IMR-90 (cell line): ENCODE measurements at regions not wholly inside any gene's neighbourhood (a gene's known extent, or its start where the extent isn't known, plus 50 kb on each side); places are given as distances from the start of the nearest gene placed in this dataset.

Experiments
- ATAC-seq: fragments of 200-7000 bp; cut with Tn5 transposase; 2 replicates; pipeline ENCODE4 v1.9.1; 2020; ENCODE audit warnings: low read depth, mild to moderate bottlenecking, moderate library complexity
- BruUV-seq: library from RNA; stranded (reverse); fragments of 400-500 nt; replicated peaks from 2 replicates; lab custom pipeline; 2021; lab: Mats Ljungman, UMichigan
- CTCF ChIA-PET: fragments of 300-600 bp; formaldehyde crosslinking; extraction: SDS; loops from one replicate; lab custom pipeline; 2021; ENCODE audit warnings: antibody characterized with exemption; lab: Yijun Ruan, JAX
- POLR2A ChIA-PET: fragments of 300-600 bp; sonication (Branson Sonifier 250); formaldehyde crosslinking; loops from one replicate; lab custom pipeline; 2022; ENCODE audit warnings: antibody characterized with exemption; ENCODE audit not compliant: unreplicated experiment; lab: Charles Lee
- DNase-seq: peaks from one replicate; pipeline ENCODE4 v3.0.0; 2013
- H2AFZ ChIP-seq: replicated peaks from 2 replicates; pipeline ENCODE3; 2013; ENCODE audit warnings: low read length, mild to moderate bottlenecking; ENCODE audit not compliant: poor library complexity
- H2AK5ac ChIP-seq: 2 replicates; pipeline ENCODE4 v1.6.1; 2013; ENCODE audit warnings: low read depth, low read length, inconsistent platforms
- H2AK9ac ChIP-seq: replicated peaks from 2 replicates; pipeline ENCODE3; 2013; ENCODE audit warnings: mild to moderate bottlenecking, low read depth, low read length, moderate library complexity; ENCODE audit not compliant: poor library complexity
- H2BK120ac ChIP-seq: 2 replicates; pipeline ENCODE4 v1.6.1; 2013; ENCODE audit warnings: low read depth, low read length, inconsistent platforms
- H2BK15ac ChIP-seq: 3 replicates; pipeline ENCODE4 v1.6.1; 2013; ENCODE audit warnings: low read depth, low read length, inconsistent platforms
- H2BK20ac ChIP-seq: 2 replicates; pipeline ENCODE4 v1.6.1; 2013; ENCODE audit warnings: low read depth, mild to moderate bottlenecking, inconsistent platforms, low read length, moderate library complexity
- H2BK5ac ChIP-seq: 2 replicates; pipeline ENCODE4 v1.6.1; 2013; ENCODE audit warnings: mild to moderate bottlenecking, low read depth, low read length, inconsistent platforms; ENCODE audit not compliant: poor library complexity, severe bottlenecking
- H3K14ac ChIP-seq: replicated peaks from 2 replicates; pipeline ENCODE4 v1.6.1; 2013; ENCODE audit warnings: low read depth, low read length, inconsistent platforms
- H3K18ac ChIP-seq: 2 replicates; pipeline ENCODE4 v1.6.1; 2013; ENCODE audit warnings: low read depth, low read length, control low read depth
- H3K23ac ChIP-seq: 2 replicates; pipeline ENCODE4 v1.6.1; 2013; ENCODE audit warnings: low read depth, low read length, inconsistent platforms
- H3K27ac ChIP-seq: 2 replicates; pipeline ENCODE4 v1.5.1; 2013; ENCODE audit warnings: mild to moderate bottlenecking, control low read depth, low read length; ENCODE audit not compliant: insufficient read depth
- H3K27me3 ChIP-seq: 2 replicates; pipeline ENCODE4 v1.6.1; 2013; ENCODE audit warnings: low read length; ENCODE audit not compliant: control insufficient read depth, insufficient read depth
- H3K36me3 ChIP-seq: 2 replicates; pipeline ENCODE4 v1.6.1; 2013; ENCODE audit warnings: low read length, mixed read lengths; ENCODE audit not compliant: control insufficient read depth, insufficient read depth
- H3K4ac ChIP-seq: 2 replicates; pipeline ENCODE4 v1.6.1; 2013; ENCODE audit warnings: low read depth, low read length, inconsistent platforms
- H3K4me1 ChIP-seq: 2 replicates; pipeline ENCODE4 v1.6.1; 2013; ENCODE audit warnings: low read length, mixed read lengths; ENCODE audit not compliant: control insufficient read depth, insufficient read depth
- H3K4me2 ChIP-seq: 2 replicates; pipeline ENCODE4 v1.6.1; 2013; ENCODE audit warnings: low read depth, mild to moderate bottlenecking, control low read depth, low read length, moderate library complexity
- H3K4me3 ChIP-seq: 2 replicates; pipeline ENCODE4 v1.5.1; 2013; ENCODE audit warnings: low read depth, mild to moderate bottlenecking, control low read depth, low read length, moderate library complexity; ENCODE audit not compliant: insufficient read depth
- H3K56ac ChIP-seq: 2 replicates; pipeline ENCODE4 v1.6.1; 2013; ENCODE audit warnings: low read length, inconsistent platforms; ENCODE audit not compliant: insufficient read depth; ENCODE audit errors: extremely low read depth
- H3K79me1 ChIP-seq, 2 experiments: 2 replicates each; pipeline ENCODE4 v1.6.1; 2013; ENCODE audit warnings: low read length in 2 of 2, inconsistent platforms in 1 of 2, low read depth in 1 of 2
- H3K9ac ChIP-seq: 2 replicates; pipeline ENCODE4 v1.6.1; 2013; ENCODE audit warnings: low read depth, low read length, control low read depth
- H3K9me1 ChIP-seq: 2 replicates; pipeline ENCODE4 v1.6.1; 2013; ENCODE audit warnings: low read length, inconsistent platforms; ENCODE audit not compliant: insufficient read depth
- H3K9me3 ChIP-seq: 2 replicates; pipeline ENCODE4 v1.6.1; 2013; ENCODE audit warnings: low read length; ENCODE audit not compliant: control insufficient read depth, insufficient read depth
- H4K20me1 ChIP-seq: 2 replicates; pipeline ENCODE4 v1.6.1; 2013; ENCODE audit warnings: low read length, inconsistent platforms; ENCODE audit not compliant: insufficient read depth
- H4K5ac ChIP-seq: 2 replicates; pipeline ENCODE4 v1.6.1; 2013; ENCODE audit warnings: mild to moderate bottlenecking, low read depth, low read length, control low read depth
- H4K8ac ChIP-seq, 2 experiments: 2 replicates each; pipeline ENCODE4 v1.6.1; 2013; ENCODE audit warnings: low read depth in 2 of 2, low read length in 2 of 2, control low read depth in 1 of 2, inconsistent platforms in 1 of 2
- H4K91ac ChIP-seq: 2 replicates; pipeline ENCODE4 v1.6.1; 2013; ENCODE audit warnings: low read depth, low read length, inconsistent platforms; ENCODE audit not compliant: insufficient read depth
- BHLHE40 ChIP-seq: fragments of 150-350 bp; IDR thresholded peaks from 2 replicates; pipeline ENCODE4 v1.6.1; 2016; ENCODE audit warnings: mild to moderate bottlenecking, low read depth, low read length
- CEBPB ChIP-seq: IDR thresholded peaks from 2 replicates; pipeline ENCODE4 v1.6.1; 2012; ENCODE audit warnings: low read depth, low read length, improper control_type of control experiment
- ELK1 ChIP-seq: fragments of 150-350 bp; IDR thresholded peaks from 2 replicates; pipeline ENCODE4 v1.6.1; 2016; ENCODE audit warnings: low read depth, mild to moderate bottlenecking, low read length, moderate library complexity, borderline replicate concordance
- FOS ChIP-seq: fragments of 150-350 bp; IDR thresholded peaks from 2 replicates; pipeline ENCODE4 v1.6.1; 2016; ENCODE audit warnings: low read depth, low read length
- MAFK ChIP-seq: IDR thresholded peaks from 2 replicates; pipeline ENCODE4 v1.6.1; 2012; ENCODE audit warnings: low read depth, low read length, improper control_type of control experiment
- MXI1 ChIP-seq: IDR thresholded peaks from 2 replicates; pipeline ENCODE4 v1.6.1; 2012; ENCODE audit warnings: low read depth, mild to moderate bottlenecking, low read length, moderate library complexity, borderline replicate concordance
- POLR2A ChIP-seq: IDR thresholded peaks from 2 replicates; pipeline ENCODE4 v1.6.1; 2012; ENCODE audit warnings: mild to moderate bottlenecking, low read depth, low read length
- RFX5 ChIP-seq: IDR thresholded peaks from 2 replicates; pipeline ENCODE4 v1.8.0; 2012; ENCODE audit warnings: low read depth, mild to moderate bottlenecking, low read length, moderate library complexity
- SMC3 ChIP-seq: fragments of 150-350 bp; IDR thresholded peaks from 2 replicates; pipeline ENCODE4 v1.6.1; 2016; ENCODE audit warnings: low read depth, mild to moderate bottlenecking, antibody characterized with exemption, low read length, moderate library complexity
- USF2 ChIP-seq: fragments of 150-350 bp; IDR thresholded peaks from 2 replicates; pipeline ENCODE4 v1.6.1; 2017; ENCODE audit warnings: mild to moderate bottlenecking, antibody characterized with exemption, low read length, low read depth
- WGBS, 2 experiments: methylation state at CpG; one replicate each; pipeline versions ENCODE4 v1.1.5 to v1.1.7; 2013; ENCODE audit warnings: missing lambda C conversion rate in 2 of 2; ENCODE audit not compliant: insufficient read length in 1 of 2; ENCODE audit errors: extremely low coverage in 2 of 2; 5-methylcytosine and 5-hydroxymethylcytosine counted together
- dilution Hi-C: fragments of 300-500 bp; cut with HindIII; formaldehyde crosslinking; loops from one replicate; pipeline ENCODE4 v1.14.3; 2018; ENCODE audit warnings: low sequenced_read_pairs; ENCODE audit not compliant: unreplicated experiment
- in situ Hi-C: fragments of 300-500 bp; cut with MboI; formaldehyde crosslinking; loops from 3 replicates; pipeline ENCODE4 v1.14.3; 2019; ENCODE audit warnings: low sequenced_read_pairs, inconsistent platforms, mixed read lengths
- intact Hi-C: fragments of 100-400 bp; cut with micrococcal nuclease; formaldehyde crosslinking; loops from 2 replicates; pipeline ENCODE4 v1.10.0; 2022

DNA sequence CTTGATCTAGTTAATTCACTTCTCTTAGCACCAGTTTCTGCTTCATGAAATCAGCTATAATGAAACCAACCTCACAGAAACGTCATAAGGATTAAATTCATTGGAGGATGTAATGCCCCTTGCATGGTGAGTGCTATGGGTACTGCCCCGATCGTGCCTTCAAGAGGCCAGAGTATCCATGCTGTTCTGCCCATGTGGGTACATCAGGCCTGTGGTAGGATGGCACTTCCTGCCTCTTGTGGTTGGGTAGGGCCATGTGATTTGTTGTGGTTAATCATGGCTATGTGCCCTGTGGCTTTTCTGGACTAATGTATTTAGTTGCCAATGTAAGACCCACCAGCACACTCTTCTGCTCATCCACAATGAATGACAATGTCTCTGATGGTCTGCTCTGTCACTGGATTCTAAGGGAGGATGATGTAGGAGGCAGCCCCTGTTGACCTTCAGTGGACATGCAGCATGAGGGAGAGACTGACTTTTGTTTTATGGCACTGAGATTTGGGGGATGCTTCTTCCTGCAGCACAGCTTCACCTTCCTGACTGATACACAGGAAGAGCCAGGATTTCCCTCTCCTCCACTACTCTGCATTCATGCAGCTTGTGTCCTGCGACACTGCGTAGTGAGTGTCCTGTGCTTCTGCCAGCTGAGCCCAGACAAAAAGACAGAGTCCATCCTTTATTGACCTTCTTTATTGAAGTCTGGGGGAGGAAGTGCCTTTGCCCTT lies 66.2 kb downstream of the DHCR7 start:
- Histone ChIP-seq H2BK20ac (no peak overlapping the region), H3K27me3 (peaks cover 21% of the 10 kb centered on the region), H3K79me1 (no peaks in the 10 kb centered on the region), H3K4me3 (no peak overlapping the region), H3K18ac (no peak overlapping the region), H3K27ac (no peak overlapping the region), H3K56ac (no peak overlapping the region), H2BK5ac (no peak overlapping the region), H3K14ac (no peak overlapping the region), H3K36me3 (no peaks in the 10 kb centered on the region), H2BK120ac (no peak overlapping the region), H4K20me1 (no peaks in the 10 kb centered on the region), H4K8ac (no peak overlapping the region), H4K91ac (no peak overlapping the region), H3K4ac (no peak overlapping the region), H3K9me1 (no peaks in the 10 kb centered on the region), H3K4me1 (no peaks in the 10 kb centered on the region), H2AK5ac (no peak overlapping the region), H2AFZ (no peak overlapping the region), H3K4me2 (no peak overlapping the region), H3K23ac (no peak overlapping the region), H2BK15ac (no peak overlapping the region), H4K5ac (no peak overlapping the region), H3K9me3 (peaks cover 4% of the 10 kb centered on the region; the same call in 1 of the 2 replicates), H2AK9ac (no peak overlapping the region), H3K9ac (no peak overlapping the region)
- WGBS, 2 experiments = no CpG with 5 or more reads among the region's 5 CpGs
- no TSS peak for BruUV-seq
- no peak for TF ChIP-seq MAFK
- no peak for TF ChIP-seq CEBPB
- no peak for TF ChIP-seq POLR2A
- no peak for TF ChIP-seq BHLHE40
- TF ChIP-seq FOS = no peak
- no peak for TF ChIP-seq SMC3
- no peak for TF ChIP-seq MXI1
- no peak for TF ChIP-seq ELK1
- TF ChIP-seq USF2 = no peak
- no peak for TF ChIP-seq RFX5
- ChIA-PET CTCF (interaction anchor here (0.5 kb wide), 1 partner anchor 1030 kb away, joined by 3 read pairs; no protein-coding TSS in a partner anchor), POLR2A (no interaction called here)
- DNase-seq (no peak), ATAC-seq (no peak)
- intact Hi-C loops = no loop called here
- in situ Hi-C loops = no loop called here
- dilution Hi-C loops = no loop called here
